ENCODE measurements at regions not wholly inside any gene's neighbourhood (a gene's known extent, or its start where the extent isn't known, plus 50 kb on each side); places are given as distances from the start of the nearest gene placed in this dataset.
"Not testable (repeated sequence)": the region's sequence is repeated elsewhere in the genome, so short reads cannot be mapped to it uniquely, and the experiment has no call there.

- not testable (repeated sequence) for DNase-seq (ENCODE audit: low spot score)
Observed at GRCh38 chr15:22200417-22200816, 120.1 kb downstream of the OR4M2 start.

DNA sequence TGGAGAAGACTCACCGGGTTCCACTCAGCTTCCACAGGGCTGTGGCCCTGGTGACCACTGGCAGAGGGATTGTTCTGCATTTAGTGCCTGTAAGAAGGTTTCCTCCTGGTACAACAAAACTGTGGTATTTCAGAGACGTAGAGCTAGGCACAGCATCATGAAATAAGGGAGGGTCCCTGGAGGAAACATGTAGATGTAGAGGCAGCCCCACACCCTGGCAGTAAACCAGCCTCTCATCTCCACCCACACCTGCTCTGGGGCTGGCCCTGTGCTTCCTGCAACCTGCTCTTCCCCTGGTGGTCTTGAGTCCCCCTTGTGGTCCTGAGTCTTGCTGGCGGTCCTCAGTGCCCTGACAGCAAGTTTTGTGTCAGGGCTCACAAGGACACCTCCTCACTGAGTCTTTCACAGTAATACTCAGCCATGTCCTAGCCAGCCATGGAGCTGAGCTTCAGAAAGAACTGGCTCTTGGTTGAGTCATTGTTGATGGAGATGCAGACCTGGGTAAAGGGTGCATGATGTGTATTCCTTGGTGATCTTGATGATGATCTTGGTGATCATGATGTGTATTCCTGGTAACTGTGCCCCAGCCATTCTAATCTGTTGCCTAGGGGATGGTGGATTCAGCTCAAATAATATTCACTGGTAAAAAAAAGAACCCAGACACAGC is 121.8 kb downstream of the OR4M2 start:
- DNase-seq (ENCODE audit: low spot score): not testable (repeated sequence)

- DNase-seq (ENCODE audit: low spot score): not testable (repeated sequence)
Observed at GRCh38 chr15:22203208-22203607, 122.9 kb downstream of the OR4M2 start.

GRCh38 chr15:22209086-22209485 is 128.8 kb downstream of the OR4M2 start:
- not testable (repeated sequence) for DNase-seq (ENCODE audit: low spot score)

GRCh38 chr15:22222596-22222995 is 142.3 kb downstream of the OR4M2 start:
- not testable (repeated sequence) for DNase-seq (ENCODE audit: low spot score)

- peak; percentile 38 for DNase-seq (ENCODE audit: low spot score)
Observed at GRCh38 chr15:22224241-22224671, 143.9 kb downstream of the OR4M2 start.

DNA sequence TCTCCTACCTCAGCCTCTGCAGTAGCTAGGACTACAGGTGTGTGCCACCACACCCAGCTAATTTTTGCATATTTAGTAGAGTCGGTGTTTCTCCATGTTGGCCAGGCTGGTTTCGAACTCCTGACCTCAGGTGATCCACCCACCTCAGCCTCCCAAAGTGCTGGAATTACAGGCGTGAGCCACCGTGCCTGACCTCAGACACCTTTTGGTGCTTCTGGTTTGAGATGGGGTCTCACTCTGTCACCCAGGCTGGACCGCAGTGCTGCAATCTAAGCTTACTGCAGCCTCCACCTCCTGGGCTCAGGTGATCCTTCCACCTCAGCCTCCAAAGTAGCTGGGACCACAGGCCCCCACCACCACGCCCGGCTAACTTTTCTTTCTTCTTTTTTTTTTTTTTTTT is 144.6 kb downstream of the OR4M2 start:
- DNase-seq (ENCODE audit: low spot score): not testable (repeated sequence)

DNA sequence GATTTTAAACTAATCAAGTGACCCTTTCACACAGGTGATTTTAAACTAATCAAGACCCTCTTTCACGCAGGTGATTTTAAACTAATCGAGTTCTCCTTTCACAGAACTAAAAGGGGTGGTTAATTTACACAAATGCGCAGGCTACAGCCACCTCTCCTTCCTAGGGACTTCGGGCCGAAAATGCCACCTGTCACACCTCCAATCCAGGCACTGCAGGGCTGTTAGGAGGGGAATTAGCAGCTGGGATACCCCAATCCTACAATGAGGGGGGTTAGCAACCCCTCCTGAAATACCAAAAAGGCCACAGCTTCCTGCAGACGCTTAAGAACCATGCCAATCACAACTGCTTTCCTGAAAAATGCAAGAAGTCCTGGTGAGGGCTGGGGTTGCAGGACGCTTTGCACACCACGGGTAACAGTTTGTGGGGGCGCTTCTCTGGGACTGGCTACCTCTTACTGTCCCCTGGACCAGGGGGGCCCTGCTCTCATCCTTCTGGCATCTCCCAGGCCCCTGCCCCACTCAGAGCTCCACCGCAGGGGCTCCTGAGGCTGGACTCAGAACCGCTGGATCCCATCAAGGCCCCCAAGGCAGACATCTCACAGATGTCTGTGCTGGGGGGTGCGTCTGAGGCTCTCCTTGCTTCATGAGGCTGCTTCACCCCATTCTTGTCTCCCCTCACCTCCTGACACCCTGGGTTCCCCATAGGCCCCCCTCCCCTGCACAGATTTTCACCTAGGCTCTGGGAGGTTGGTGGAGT is 145.9 kb downstream of the OR4M2 start:
- no peak for DNase-seq (ENCODE audit: low spot score)

GRCh38 chr15:22227411-22228100 is 147.2 kb downstream of the OR4M2 start:
- DNase-seq (ENCODE audit: low spot score): no peak

GRCh38 chr15:22228101-22228762 is 147.9 kb downstream of the OR4M2 start:
- DNase-seq (ENCODE audit: low spot score): no peak

DNA sequence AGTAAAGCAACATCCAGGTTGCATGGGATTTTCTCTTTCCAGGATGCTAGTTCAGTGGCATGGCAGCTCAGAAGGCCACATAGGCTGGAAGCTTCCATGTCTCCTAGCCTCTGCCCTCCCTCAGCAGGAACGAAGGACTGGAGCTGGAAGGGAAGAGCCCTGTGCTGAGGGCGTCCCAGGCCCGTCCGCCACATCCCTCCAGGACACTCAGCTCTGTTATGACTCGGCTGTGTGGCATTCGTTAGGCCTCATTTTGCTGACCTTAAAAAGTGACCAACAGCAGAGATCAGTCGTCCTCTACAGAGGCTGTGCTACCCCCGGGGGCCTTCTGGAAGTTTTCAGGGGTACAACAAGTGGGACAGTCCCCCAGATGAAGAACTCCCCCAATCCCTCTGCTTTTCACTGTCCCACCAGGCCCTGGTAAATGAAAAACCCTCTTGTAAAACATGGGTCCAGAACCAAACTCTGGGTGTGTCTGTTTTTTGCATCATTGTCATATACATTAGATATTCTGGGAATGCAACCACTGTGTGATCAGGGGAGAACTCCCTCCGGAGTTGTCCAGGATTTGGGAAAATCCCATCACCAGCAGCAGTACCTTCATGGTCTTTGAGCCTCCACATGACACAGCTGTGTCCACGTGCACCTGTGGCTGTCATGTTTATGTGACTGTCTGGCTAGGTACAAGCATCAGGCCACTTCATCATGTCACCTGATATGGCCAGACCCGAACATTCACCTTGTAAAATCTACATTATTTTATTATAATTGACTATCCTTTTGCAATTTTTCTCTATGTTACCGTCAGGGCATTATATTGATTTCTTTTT is 149.9 kb downstream of the OR4M2 start:
- no peak for DNase-seq (ENCODE audit: low spot score)

- DNase-seq (ENCODE audit: low spot score): no peak
Observed at GRCh38 chr15:22231603-22232002, 151.3 kb downstream of the OR4M2 start.

- no peak for DNase-seq (ENCODE audit: low spot score)
Observed at GRCh38 chr15:22232675-22233074, 152.3 kb downstream of the OR4M2 start.

GRCh38 chr15:22235261-22235930 is 155.1 kb downstream of the OR4M2 start:
- DNase-seq (ENCODE audit: low spot score): not testable (repeated sequence)

GRCh38 chr15:22236469-22236868 is 156.1 kb downstream of the OR4M2 start:
- no peak for DNase-seq (ENCODE audit: low spot score)

GRCh38 chr15:22237891-22238275 is 157.6 kb downstream of the OR4M2 start:
- DNase-seq (ENCODE audit: low spot score): no peak

GRCh38 chr15:22238276-22238958 is 158.1 kb downstream of the OR4M2 start:
- not testable (repeated sequence) for DNase-seq (ENCODE audit: low spot score)

DNA sequence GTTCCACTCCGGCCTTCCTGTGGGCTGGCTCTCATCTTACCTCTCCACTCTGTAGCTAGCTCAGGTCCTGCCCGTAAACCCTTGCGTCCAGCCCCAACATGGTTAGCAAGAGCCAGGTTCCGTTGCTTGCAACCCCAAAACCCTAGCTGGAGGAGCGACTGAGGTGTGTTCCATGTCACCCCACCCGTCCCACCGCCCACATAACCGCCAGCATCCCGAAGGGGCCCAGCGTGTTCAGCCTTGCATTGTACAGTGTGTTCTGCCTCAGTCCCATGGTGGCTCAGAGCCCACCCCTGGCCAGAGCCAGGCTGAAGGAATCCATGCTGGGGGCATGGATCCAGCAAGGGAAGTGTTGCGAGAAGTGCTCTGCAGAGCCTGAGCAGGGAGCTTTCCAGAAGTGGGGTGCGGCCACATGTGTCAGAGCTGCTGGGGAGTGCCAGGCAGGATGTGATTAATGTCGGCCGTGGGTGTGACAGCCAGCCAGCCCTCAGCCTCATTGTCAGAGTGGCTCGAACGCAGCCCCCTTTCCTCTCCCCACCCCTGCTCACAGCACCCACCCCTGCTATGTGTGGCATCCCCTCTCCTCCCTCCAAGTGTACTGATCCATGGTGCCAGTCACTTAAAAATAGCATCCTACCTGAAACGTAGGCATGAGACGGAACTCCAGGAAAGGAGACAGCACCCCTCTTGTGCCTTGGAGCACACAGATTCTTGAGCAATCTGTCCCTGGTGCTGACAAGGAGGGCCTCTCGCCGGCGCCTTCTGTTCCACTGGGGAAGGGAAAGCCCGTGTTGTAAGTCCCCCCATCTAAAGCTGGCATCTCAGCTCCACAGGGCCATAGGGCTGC is 158.9 kb downstream of the OR4M2 start:
- DNase-seq (ENCODE audit: low spot score): not testable (repeated sequence)

DNA sequence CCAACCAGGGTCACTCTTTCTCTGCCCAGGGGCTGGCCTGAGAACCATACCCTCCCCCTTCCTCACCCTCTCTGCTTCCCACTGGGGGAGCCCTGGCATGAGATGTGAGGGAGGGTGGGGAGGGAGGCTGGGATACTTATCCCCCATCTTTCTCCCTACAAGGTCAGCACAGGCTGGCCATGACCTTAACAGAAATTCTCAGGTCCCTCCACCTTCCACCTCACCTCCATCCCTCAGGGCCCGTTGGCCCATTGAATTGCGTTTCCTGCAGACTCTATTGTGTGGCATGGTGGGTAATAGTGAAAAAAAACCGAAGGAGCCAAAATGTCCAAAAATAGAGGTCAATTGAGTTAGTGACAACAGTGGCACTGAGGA is 159.5 kb downstream of the OR4M2 start:
- no peak for DNase-seq (ENCODE audit: low spot score)
